ENCODE measurements at regions not wholly inside any gene's neighbourhood (a gene's known extent, or its start where the extent isn't known, plus 50 kb on each side); places are given as distances from the start of the nearest gene placed in this dataset.
"Not testable (repeated sequence)": the region's sequence is repeated elsewhere in the genome, so short reads cannot be mapped to it uniquely, and the experiment has no call there.

DNA sequence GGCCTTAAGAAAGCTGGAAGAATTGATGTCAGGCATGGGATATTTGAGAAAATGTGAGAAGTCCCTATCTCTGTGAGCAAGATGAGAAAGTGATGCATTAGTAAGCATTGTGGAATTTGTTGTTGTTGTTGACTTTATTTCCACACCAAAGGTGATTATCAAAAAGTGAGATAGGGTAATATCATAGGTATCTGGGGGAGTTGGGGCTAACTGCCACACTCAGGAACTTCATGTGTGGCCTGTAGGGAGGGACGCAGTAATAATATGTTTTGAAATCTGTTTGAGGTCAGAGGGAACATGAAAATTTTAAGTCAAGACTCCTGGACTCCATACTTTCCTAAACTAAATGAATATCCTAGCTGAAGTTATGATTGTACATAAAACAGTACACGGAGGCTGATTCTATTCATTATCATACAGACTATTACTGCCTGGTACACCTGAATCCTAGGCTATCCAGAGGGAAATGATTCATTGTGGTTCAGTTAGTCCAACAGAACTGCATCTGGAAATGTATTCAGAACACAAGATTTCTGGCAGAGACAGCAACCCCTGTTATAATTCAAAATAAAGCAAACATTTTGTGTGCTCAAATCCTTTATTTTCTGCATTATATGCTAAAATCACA, 304.8 kb downstream of the CPS1 start:
- Mint-ChIP-seq H3K36me3 (ENCODE audit: low read depth) (no peaks in the 10 kb centered on the region), H3K4me3 (no peak overlapping the region), H3K27ac (no peak overlapping the region), H3K4me1 (ENCODE audit: low read depth) (no peaks in the 10 kb centered on the region), H3K27me3 (no peaks in the 10 kb centered on the region), H3K9me3 (no peaks in the 10 kb centered on the region)
- Histone ChIP-seq H3K27ac (ENCODE audit: low read depth in 1 of 2, low read length in 2 of 2) (no peak overlapping the region), H3K4me1 (ENCODE audit: insufficient read depth, low read length) (no peaks in the 10 kb centered on the region), H3K27me3 (ENCODE audit: control insufficient read depth in 1 of 2, insufficient read depth in 2 of 2, low read length in 2 of 2) (no peaks in the 10 kb centered on the region), H3K4me3 (ENCODE audit: low read length) (no peak overlapping the region), H3K9me3 (ENCODE audit: control insufficient read depth in 1 of 2, insufficient read depth in 1 of 2, low read length in 2 of 2) (no peaks in the 10 kb centered on the region), H3K36me3 (ENCODE audit: insufficient read depth, low read length) (no peaks in the 10 kb centered on the region)
- POLR2A ChIA-PET, result no interaction called here
- no peak for TF ChIP-seq CTCF (IDR thresholded peaks at IDR 0.05)
- intact Hi-C loops (cut with DNase I, micrococcal nuclease), result no loop called here
- CTCF ChIA-PET, result no interaction called here
- DNase-seq (no peak), ATAC-seq (ENCODE audit: poor library complexity) (no peak)

GRCh38 chr2:210862283-210863065, 306.1 kb downstream of the CPS1 start:
- no peaks in the 10 kb centered on the region for H3K27me3 Mint-ChIP-seq
- no peak for ATAC-seq (ENCODE audit: poor library complexity)
- Histone ChIP-seq H3K9me3 (ENCODE audit: control insufficient read depth in 1 of 2, insufficient read depth in 1 of 2, low read length in 2 of 2) (no peaks in the 10 kb centered on the region), H3K27ac (ENCODE audit: low read depth in 1 of 2, low read length in 2 of 2) (no peak overlapping the region), H3K27me3 (ENCODE audit: control insufficient read depth in 1 of 2, insufficient read depth in 2 of 2, low read length in 2 of 2) (no peaks in the 10 kb centered on the region), H3K36me3 (ENCODE audit: insufficient read depth, low read length) (no peaks in the 10 kb centered on the region), H3K4me1 (ENCODE audit: insufficient read depth, low read length) (no peaks in the 10 kb centered on the region), H3K4me3 (ENCODE audit: low read length) (no peak overlapping the region)
- no peak overlapping the region for H3K27ac Mint-ChIP-seq
- no peaks in the 10 kb centered on the region for H3K36me3 Mint-ChIP-seq (ENCODE audit: low read depth)
- no peak for DNase-seq
- POLR2A ChIA-PET, result no interaction called here
- intact Hi-C loops (cut with DNase I, micrococcal nuclease), result no loop called here
- no peak for TF ChIP-seq CTCF (IDR thresholded peaks at IDR 0.05)
- peaks cover 5% of the 10 kb centered on the region for H3K9me3 Mint-ChIP-seq
- no peaks in the 10 kb centered on the region for H3K4me1 Mint-ChIP-seq (ENCODE audit: low read depth)
- CTCF ChIA-PET, result no interaction called here
- no peak overlapping the region for H3K4me3 Mint-ChIP-seq

DNA sequence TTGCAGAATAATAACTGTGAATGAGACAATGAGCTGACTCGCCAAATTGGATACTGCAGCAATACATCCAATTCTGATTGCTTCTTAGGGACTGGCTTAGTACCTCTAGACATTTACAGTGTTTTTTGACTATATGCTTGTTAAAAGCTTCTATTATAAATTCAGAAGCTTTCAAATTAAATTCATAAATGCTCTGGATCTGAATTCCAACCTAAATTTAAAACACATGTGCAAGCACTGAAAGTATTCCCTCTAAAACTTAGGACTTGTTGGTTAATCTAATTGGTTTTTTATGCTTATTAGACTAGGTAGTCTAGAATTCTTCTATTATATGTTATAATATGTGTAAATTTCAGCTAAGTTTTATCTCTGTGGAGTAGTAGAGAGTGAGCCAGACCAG, 306.9 kb downstream of the CPS1 start:
- H3K36me3 ChIP-seq (ENCODE audit: insufficient read depth, low read length), result no peaks in the 10 kb centered on the region
- Mint-ChIP-seq H3K9me3 (peaks cover 5% of the 10 kb centered on the region), H3K27ac (no peak overlapping the region), H3K4me3 (no peak overlapping the region), H3K4me1 (ENCODE audit: low read depth) (no peaks in the 10 kb centered on the region), H3K36me3 (ENCODE audit: low read depth) (no peaks in the 10 kb centered on the region), H3K27me3 (no peaks in the 10 kb centered on the region)
- no peak overlapping the region for H3K27ac ChIP-seq (ENCODE audit: low read depth in 1 of 2, low read length in 2 of 2)
- no peak for TF ChIP-seq CTCF (IDR thresholded peaks at IDR 0.05)
- DNase-seq (no peak), ATAC-seq (ENCODE audit: poor library complexity) (no peak)
- H3K4me3 ChIP-seq (ENCODE audit: low read length), result no peak overlapping the region
- intact Hi-C loops (cut with DNase I, micrococcal nuclease), result no loop called here
- H3K4me1 ChIP-seq (ENCODE audit: insufficient read depth, low read length), result no peaks in the 10 kb centered on the region
- ChIA-PET CTCF (no interaction called here), POLR2A (no interaction called here)
- no peaks in the 10 kb centered on the region for H3K9me3 ChIP-seq (ENCODE audit: control insufficient read depth in 1 of 2, insufficient read depth in 1 of 2, low read length in 2 of 2)
- no peaks in the 10 kb centered on the region for H3K27me3 ChIP-seq (ENCODE audit: control insufficient read depth in 1 of 2, insufficient read depth in 2 of 2, low read length in 2 of 2)

- H3K27ac Mint-ChIP-seq; H3K27ac ChIP-seq (ENCODE audit: low read depth in 1 of 2, low read length in 2 of 2); CTCF ChIA-PET; POLR2A ChIA-PET; ATAC-seq (ENCODE audit: poor library complexity); H3K9me3 Mint-ChIP-seq; H3K4me3 ChIP-seq (ENCODE audit: low read length); H3K4me1 ChIP-seq (ENCODE audit: insufficient read depth, low read length); DNase-seq; H3K27me3 Mint-ChIP-seq; H3K4me1 Mint-ChIP-seq (ENCODE audit: low read depth); H3K27me3 ChIP-seq (ENCODE audit: control insufficient read depth in 1 of 2, insufficient read depth in 2 of 2, low read length in 2 of 2); intact Hi-C loops (cut with DNase I, micrococcal nuclease); H3K36me3 Mint-ChIP-seq (ENCODE audit: low read depth); H3K4me3 Mint-ChIP-seq; H3K36me3 ChIP-seq (ENCODE audit: insufficient read depth, low read length); H3K9me3 ChIP-seq (ENCODE audit: control insufficient read depth in 1 of 2, insufficient read depth in 1 of 2, low read length in 2 of 2): not testable (repeated sequence)
Observed at GRCh38 chr2:210871566-210871965, 315.2 kb downstream of the CPS1 start.

Measured in CD4-positive, alpha-beta T cell (primary cell).